GM19468 (cell line): ENCODE measurements at regions not wholly inside any gene's neighbourhood (a gene's known extent, or its start where the extent isn't known, plus 50 kb on each side); places are given as distances from the start of the nearest gene placed in this dataset.
"Not testable (repeated sequence)": the region's sequence is repeated elsewhere in the genome, so short reads cannot be mapped to it uniquely, and the experiment has no call there.

Experiments used
- ATAC-seq: cut with Tn5 transposase; IDR thresholded peaks from one replicate; pipeline ENCODE4 v1.9.1; 2021; ENCODE audit warnings: mild to moderate bottlenecking, moderate library complexity, moderate number of reproducible peaks; ENCODE audit not compliant: unreplicated experiment; ENCODE audit errors: extremely low read depth

DNA sequence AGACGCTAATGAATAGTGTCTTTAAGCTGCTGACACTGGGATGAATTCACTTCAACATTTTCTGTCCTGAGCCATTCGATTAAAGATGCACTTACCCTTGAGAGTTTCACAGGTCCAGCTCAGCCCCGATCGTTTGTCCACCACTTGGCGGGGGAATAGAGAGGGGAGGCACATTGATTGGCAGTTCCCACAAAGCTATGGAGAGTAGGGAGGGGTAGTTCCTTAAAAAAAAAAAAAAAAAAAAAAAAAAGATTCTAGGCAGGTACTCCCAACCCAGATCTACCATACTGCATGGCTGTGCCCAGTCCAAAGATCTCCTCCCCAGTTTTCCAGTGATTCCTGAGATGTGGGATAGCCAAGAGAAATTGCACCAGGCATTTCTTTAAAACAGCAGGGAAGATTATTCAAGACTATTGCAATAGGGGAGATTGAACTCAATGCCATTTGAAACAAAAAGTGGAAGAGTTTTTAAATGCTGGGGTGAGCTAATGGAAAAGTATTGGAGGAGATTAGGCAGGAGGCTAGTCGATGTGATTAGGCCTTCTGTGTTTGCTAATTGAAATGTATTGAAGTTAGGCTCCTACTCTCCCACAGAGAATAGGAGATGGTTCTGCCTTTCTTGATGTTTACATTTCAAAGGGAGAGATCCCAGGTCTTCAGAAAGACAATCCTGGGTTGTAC, 2217.4 kb upstream of the WWC1 start:
- no peak for ATAC-seq

DNA sequence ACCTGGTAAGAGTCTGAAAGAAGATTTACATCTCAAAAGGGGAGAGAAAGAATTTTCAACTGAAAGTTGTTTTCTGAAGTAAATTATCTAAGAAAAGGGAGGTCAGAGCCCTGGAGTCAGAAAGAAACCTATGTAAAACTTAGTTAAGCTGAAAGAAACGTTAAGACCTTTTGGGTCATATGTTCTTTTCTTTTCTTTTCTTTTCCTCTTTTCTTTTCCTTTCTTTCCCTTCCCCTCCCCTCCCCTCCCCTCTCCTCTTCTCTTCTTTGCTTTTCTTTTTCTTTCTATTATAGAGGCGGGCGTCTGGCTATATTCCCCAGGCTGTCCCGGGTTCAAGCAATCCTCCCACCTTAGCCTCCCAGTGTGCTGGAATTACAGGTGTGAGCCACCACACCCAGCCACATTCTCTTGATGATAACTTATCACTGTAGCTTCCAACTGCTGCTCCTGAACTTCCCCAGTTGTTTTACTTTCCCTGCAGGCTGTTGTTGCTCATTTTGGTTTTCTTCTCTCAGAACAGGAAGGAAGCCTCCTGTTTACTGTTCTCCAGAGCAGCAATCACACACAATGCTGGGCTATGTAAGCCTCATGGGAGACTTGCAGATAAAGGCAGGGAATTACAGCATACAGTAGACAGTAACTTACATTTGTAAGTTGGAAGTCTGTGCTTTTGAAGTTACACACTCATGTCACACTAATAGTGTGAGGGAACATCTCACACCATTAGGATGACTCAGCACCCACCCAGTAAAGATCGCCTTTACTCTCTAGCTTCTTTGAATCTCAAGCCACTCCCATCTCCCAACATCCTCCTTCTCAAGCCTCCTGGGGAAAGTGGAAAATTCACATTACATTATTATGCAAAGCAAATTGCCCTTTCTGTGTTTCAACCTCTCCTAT, 2216.6 kb upstream of the WWC1 start:
- ATAC-seq = no peak

DNA sequence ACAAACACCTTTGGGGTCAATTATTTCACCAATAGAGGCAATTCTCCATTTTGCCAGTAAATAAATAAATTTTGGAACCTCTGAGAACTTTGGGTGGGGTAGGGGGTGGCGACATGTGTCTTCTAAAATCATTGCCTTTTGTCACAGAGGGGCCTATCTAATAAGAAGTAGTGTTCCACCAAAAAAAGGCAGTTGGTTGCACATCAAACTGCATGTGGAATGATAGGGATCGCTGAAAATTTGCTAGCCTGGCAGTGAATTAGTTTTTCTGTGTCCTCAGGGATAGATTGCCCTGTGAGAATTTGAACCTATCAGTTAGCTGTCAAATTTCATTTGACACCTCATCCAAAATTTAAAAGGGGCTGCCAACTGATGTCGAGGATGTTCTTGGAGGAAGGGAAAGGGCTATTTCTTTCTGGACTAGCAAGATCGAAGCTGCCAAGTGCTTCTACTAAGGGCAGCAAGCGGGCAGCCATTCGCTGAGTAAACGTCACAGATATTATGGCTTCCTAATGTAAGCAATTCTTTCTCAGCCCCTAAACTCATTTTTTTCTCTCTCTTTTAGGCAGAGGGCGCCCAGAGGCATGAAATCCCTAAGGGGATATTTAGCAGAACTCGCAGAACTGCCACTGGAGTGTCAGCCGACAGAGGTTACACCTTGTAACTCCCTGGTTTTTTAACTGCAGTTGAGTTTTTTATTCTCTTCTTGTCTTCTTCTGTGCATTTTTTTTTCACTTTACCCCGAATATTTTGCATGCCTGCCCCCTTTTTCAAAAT, 2208.1 kb upstream of the WWC1 start:
- no peak for ATAC-seq

- no peak for ATAC-seq
These were observed 2204.9 kb upstream of the WWC1 start for GRCh38 chr5:166086568-166086967.

GRCh38 chr5:166088389-166089039, 2202.9 kb upstream of the WWC1 start:
- ATAC-seq = no peak

DNA sequence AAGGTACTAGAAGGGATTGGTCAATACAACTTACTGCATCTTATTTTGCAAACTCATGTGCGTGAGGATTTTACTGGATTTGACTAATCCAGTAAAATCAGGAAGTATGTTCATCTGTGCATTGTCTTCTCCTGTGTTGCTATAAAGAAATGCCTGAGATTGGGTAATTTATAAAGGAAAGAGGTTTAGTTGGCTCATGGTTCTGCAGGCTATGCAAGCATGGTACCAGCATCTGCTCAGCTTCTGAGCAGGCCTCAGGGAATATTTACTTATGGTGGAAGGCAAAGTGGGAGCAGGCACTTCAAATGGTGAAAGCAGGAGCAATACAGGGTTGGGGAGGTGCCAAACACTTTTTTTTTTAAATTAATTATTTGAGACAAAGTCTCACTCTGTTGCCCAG, 2199.5 kb upstream of the WWC1 start:
- no peak for ATAC-seq

- ATAC-seq = no peak
These were observed 2198.1 kb upstream of the WWC1 start for GRCh38 chr5:166093312-166093711.

DNA sequence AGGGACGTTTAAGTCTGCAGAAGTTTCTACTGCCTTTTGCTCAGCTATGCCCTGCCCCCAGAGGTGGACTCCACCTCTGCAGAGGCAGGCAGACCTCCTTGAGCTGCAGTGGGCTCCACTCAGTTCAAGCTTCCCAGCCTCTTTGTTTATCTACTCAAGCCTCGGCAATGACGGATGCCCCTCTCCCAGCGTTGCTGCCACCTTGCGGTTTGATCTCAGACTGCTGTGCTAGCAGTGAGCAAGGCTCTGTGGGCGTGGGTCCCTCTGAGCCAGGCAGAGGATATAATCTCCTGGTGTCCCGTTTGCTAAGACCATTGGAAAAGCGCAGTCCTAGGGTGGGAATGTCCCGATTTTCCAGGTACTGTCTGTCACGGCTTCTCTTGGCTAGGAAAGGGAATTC, 2188.5 kb upstream of the WWC1 start:
- no peak for ATAC-seq

DNA sequence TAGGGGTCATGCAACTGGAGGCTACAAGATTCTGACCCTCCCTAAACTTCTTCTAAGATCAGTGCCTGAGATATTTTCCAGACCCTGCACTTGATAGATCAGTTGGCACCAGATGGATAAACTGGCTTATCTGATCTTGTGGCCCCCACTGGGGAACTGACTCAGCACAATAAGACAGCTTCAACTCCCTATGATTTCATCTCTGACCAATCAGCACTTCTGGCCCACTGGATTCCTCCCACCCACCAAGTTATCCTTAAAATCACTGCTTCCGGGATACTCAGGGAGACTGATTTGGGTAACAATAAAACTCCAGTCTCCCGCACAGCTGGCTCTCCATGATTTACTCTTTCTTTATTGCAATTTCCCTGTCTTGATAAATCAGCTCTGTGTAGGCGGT, 2180.4 kb upstream of the WWC1 start:
- no peak for ATAC-seq

DNA sequence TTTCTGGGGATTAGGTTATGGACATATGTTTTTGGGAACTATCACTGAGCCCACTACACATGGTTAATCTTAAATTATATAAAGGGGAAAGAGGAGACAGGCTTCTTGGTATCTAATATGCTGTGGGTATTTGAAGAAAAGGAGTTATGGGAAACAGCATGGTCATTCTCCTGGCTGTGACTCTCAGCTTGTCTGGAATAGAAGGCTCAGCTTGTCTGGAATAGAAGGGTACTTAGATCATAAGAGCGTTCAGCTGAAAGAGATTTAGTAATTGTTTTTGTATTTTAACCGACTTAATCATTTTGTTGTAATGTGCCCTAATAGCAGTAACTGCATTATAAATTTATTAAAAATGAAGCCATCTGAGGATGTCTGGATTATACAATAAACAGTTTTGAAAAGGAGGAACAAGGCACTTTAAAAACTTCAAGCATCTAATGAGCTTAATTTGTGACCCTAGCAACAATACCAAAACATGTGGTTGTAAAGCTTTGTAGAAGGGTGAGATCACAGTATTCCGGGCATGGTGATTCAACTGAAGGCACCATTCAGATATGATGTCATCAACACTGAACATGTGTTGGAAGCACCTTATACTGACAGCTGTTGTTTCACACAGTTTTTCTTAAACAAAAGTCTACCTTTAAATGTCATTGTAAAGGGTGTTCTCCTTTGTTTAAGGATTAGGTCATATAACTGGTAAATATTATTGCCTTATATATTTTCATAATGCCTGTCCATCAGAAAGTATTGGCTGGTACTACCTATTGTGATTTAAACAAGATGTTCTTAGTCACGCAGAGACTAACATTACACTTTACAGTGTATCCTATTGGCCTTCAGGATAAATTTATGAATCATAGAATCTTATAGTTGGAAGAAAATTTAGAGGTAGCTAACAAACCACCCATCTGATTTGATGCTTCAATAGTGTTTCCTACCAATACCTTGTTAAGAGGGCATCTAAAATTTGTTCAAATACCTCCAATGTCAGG, 2174.1 kb upstream of the WWC1 start:
- no peak for ATAC-seq

GRCh38 chr5:166119506-166119905, 2171.9 kb upstream of the WWC1 start:
- ATAC-seq = no peak

- ATAC-seq = no peak
These were observed 2167.7 kb upstream of the WWC1 start for GRCh38 chr5:166123717-166124116.

- no peak for ATAC-seq
These were observed 2163.5 kb upstream of the WWC1 start for GRCh38 chr5:166127766-166128570.

- ATAC-seq = not testable (repeated sequence)
These were observed 2146.3 kb upstream of the WWC1 start for GRCh38 chr5:166145107-166145506.

- ATAC-seq = no peak
These were observed 2127.3 kb upstream of the WWC1 start for GRCh38 chr5:166163996-166164610.

DNA sequence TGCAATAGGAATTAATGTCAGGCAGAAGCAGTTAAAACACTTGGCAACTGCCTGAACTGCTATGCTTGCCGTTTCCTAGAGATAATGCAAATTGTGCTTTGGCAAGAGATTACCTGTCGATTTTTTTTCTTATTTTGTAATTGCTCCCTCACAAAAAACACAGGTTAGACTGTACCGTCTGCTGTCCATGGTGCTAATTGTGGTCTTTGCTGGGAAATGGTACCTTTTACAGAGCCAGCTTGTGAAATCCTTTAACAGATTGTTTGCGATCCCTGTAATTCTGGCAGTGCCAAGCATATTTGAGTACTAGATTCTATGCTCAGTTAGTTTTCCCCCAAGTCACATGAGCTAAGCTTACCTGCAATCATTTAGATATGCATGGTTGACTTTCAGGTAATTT, 2125.8 kb upstream of the WWC1 start:
- ATAC-seq = no peak

DNA sequence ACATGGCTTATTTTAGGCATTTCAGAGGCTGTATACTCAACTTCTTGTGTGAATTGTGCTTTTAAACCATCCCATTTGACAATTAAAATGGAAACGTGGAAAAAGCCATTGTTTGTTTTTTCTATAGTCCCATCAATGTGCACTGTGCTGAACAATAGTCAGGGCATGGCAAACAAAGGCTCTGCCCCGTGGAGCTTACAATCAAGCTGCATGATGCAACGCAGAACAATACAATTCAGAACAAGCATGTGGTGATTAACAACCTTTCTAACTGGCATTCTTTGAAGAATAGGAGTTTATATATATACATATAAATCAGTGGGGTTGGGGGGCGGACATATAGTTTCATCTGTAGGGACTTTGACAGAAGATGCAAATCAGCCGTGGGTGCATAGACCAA, 2125.4 kb upstream of the WWC1 start:
- ATAC-seq = no peak

- ATAC-seq = no peak
These were observed 2118.8 kb upstream of the WWC1 start for GRCh38 chr5:166172597-166172996.
